Liver (tissue), 3 donors: ENCODE measurements at regions not wholly inside any gene's neighbourhood (a gene's known extent, or its start where the extent isn't known, plus 50 kb on each side); places are given as distances from the start of the nearest gene placed in this dataset.

Source experiments
- ATF3 ChIP-seq: IDR thresholded peaks from 2 replicates; pipeline ENCODE4 v1.6.1; 2016; ENCODE audit warnings: antibody characterized with exemption
- CTCF ChIP-seq: fragments of 150-350 bp; IDR thresholded peaks from 2 replicates; pipeline ENCODE4 v1.5.1; 2017; ENCODE audit warnings: improper control_type of control experiment, low read depth, low read length; ENCODE audit not compliant: missing input control
- HNF4A ChIP-seq, 2 donors: conservative IDR thresholded peaks; 2 replicates each; pipeline ENCODE4 v1.6.1; 2016; ENCODE audit warnings: antibody characterized with exemption in 2 of 2, mild to moderate bottlenecking in 2 of 2
- MAX ChIP-seq: IDR thresholded peaks from 2 replicates; pipeline ENCODE4 v1.6.1; 2016; ENCODE audit warnings: antibody characterized with exemption
- RAD21 ChIP-seq, 2 donors: IDR thresholded peaks; 2 replicates each; pipeline ENCODE4 v1.6.1; 2016; ENCODE audit warnings: antibody characterized with exemption in 2 of 2, mild to moderate bottlenecking in 2 of 2
- YY1 ChIP-seq: IDR thresholded peaks from 2 replicates; pipeline ENCODE4 v1.6.1; 2016; ENCODE audit warnings: antibody characterized with exemption, mild to moderate bottlenecking
- ZBTB33 ChIP-seq: IDR thresholded peaks from 2 replicates; pipeline ENCODE4 v1.6.1; 2016; ENCODE audit warnings: antibody characterized with exemption
- donor health status: healthy.
- donor health status: healthy.

GRCh38 chr4:155060419-155060818, 148.0 kb upstream of the NPY2R start:
- TF ChIP-seq CTCF (no peak), RAD21 (IDR thresholded peaks at IDR 0.05) (no peak), ZBTB33 (no peak), MAX (no peak), ATF3 (no peak), YY1 (no peak), HNF4A (conservative IDR thresholded peaks at IDR 0.05) (no peak)
